HepG2 (cell line): ENCODE measurements at regions not wholly inside any gene's neighbourhood (a gene's known extent, or its start where the extent isn't known, plus 50 kb on each side); places are given as distances from the start of the nearest gene placed in this dataset.
"Not testable (repeated sequence)": the region's sequence is repeated elsewhere in the genome, so short reads cannot be mapped to it uniquely, and the experiment has no call there.

Experiments
- ATAC-seq: fragments of 200-7000 bp; cut with Tn5 transposase; 3 replicates; pipeline ENCODE4 v1.9.1; 2020; ENCODE audit warnings: mild to moderate bottlenecking, moderate library complexity
- BruUV-seq: library from RNA; stranded (reverse); fragments of 400-500 nt; replicated peaks from 2 replicates; lab custom pipeline; 2021; lab: Mats Ljungman, UMichigan
- CTCF ChIA-PET: fragments of 300-600 bp; formaldehyde crosslinking; extraction: SDS; loops from one replicate; lab custom pipeline; 2021; ENCODE audit warnings: low total read pairs, inconsistent platforms, low intra/inter-chr PET ratio; lab: Yijun Ruan, JAX
- POLR2A ChIA-PET: fragments of 350-600 bp; sonication (Branson Sonifier 250); formaldehyde crosslinking; loops from one replicate; lab custom pipeline; 2020; ENCODE audit warnings: antibody characterized with exemption, inconsistent platforms; lab: Yijun Ruan, JAX
- DNase-seq: peaks from one replicate; pipeline ENCODE4 v3.0.0-alpha.2; 2015; ENCODE audit warnings: low spot score
- FAIRE-seq: peaks from 3 replicates; lab custom pipeline; 2011; peaks lifted over from hg19 to GRCh38; lab: Jason Lieb, UNC
- H2AFZ ChIP-seq: one replicate; pipeline ENCODE4 v1.6.1; 2011; ENCODE audit warnings: low read length, inconsistent platforms
- H3K27ac ChIP-seq: fragments of 300-600 bp; 3 replicates; pipeline ENCODE4 v1.8.0; 2011; ENCODE audit warnings: mixed run types, mild to moderate bottlenecking, mixed read lengths, low read length, inconsistent platforms; ENCODE audit not compliant: insufficient read depth; ENCODE audit errors: extremely low read length
- H3K27me3 ChIP-seq, 2 experiments: fragments of 200-600 bp in 1 of 2; 2 replicates in 1 of 2; 3 replicates in 1 of 2; pipeline versions ENCODE4 v1.6.0 to v1.8.0; 2011; ENCODE audit warnings: low read length in 2 of 2, mild to moderate bottlenecking in 2 of 2, moderate library complexity in 2 of 2, inconsistent platforms in 1 of 2; ENCODE audit not compliant: insufficient read depth in 2 of 2, control insufficient read depth in 1 of 2
- H3K36me3 ChIP-seq, 2 experiments: fragments of 200-600 bp in 1 of 2; replicated peaks in 1 of 2; 2 replicates in 1 of 2; 3 replicates in 1 of 2; pipeline versions ENCODE4 v1.5.1 to v1.8.0; 2011; ENCODE audit warnings: low read length in 2 of 2, inconsistent platforms in 1 of 2; ENCODE audit not compliant: insufficient read depth in 2 of 2, control insufficient read depth in 1 of 2
- H3K4me1 ChIP-seq: 2 replicates; pipeline ENCODE4 v1.5.1; 2012; ENCODE audit warnings: low read length, inconsistent platforms; ENCODE audit not compliant: insufficient read depth
- H3K4me2 ChIP-seq: 2 replicates; pipeline ENCODE4 v1.6.0; 2011; ENCODE audit warnings: low read depth, low read length, inconsistent platforms
- H3K4me3 ChIP-seq, 3 experiments: fragments of 200-600 bp in 1 of 3; sonication (generic), shearing (Covaris generic) in 1 of 3; replicated peaks in 1 of 3; 2 replicates each; pipeline ENCODE4 v1.5.1; 2011 to 2016; ENCODE audit warnings: low read length in 3 of 3, inconsistent platforms in 2 of 3, low read depth in 2 of 3, mild to moderate bottlenecking in 2 of 3, control low read depth in 1 of 3, mixed read lengths in 1 of 3; ENCODE audit not compliant: insufficient read depth in 1 of 3
- H3K79me2 ChIP-seq: one replicate; pipeline ENCODE4 v1.6.1; 2011; ENCODE audit warnings: low read length, inconsistent platforms; ENCODE audit not compliant: insufficient read depth
- H3K9ac ChIP-seq: 2 replicates; pipeline ENCODE4 v1.6.0; 2011; ENCODE audit warnings: mild to moderate bottlenecking, low read depth, low read length, inconsistent platforms; ENCODE audit not compliant: insufficient read depth
- H3K9me3 ChIP-seq: 2 replicates; pipeline ENCODE4 v1.5.1; 2012; ENCODE audit warnings: mild to moderate bottlenecking, low read length
- H4K20me1 ChIP-seq: 2 replicates; pipeline ENCODE4 v1.6.0; 2011; ENCODE audit warnings: inconsistent platforms, mild to moderate bottlenecking, low read length, moderate library complexity; ENCODE audit not compliant: insufficient read depth
- BRF2 ChIP-seq: sonication (generic); formaldehyde crosslinking; IDR thresholded peaks from 2 replicates; pipeline ENCODE4 v1.8.1; 2022; ENCODE audit warnings: mild to moderate bottlenecking, missing genetic modification reagents
- DBP ChIP-seq: sonication (generic); formaldehyde crosslinking; IDR thresholded peaks from 2 replicates; pipeline ENCODE4 v1.4.0; 2020; ENCODE audit warnings: missing genetic modification reagents; ENCODE audit errors: not compliant biosample characterization
- DRAP1 ChIP-seq: IDR thresholded peaks from 2 replicates; pipeline ENCODE4 v1.6.1; 2016; ENCODE audit warnings: missing genetic modification reagents, missing compliant biosample characterization
- FOXO1 ChIP-seq: sonication (generic); formaldehyde crosslinking; IDR thresholded peaks from 2 replicates; pipeline ENCODE4 v1.4.0; 2020; ENCODE audit warnings: missing genetic modification reagents
- GMEB1 ChIP-seq: sonication (generic); formaldehyde crosslinking; IDR thresholded peaks from 2 replicates; pipeline ENCODE4 v1.5.1; 2020; ENCODE audit warnings: missing genetic modification reagents, mild to moderate bottlenecking, borderline replicate concordance
- HCFC1 ChIP-seq: fragments of 150-350 bp; IDR thresholded peaks from 2 replicates; pipeline ENCODE4 v1.6.1; 2014; ENCODE audit warnings: low read depth, low read length
- MEF2D ChIP-seq: sonication (generic); formaldehyde crosslinking; IDR thresholded peaks from 2 replicates; pipeline ENCODE4 v1.5.1; 2020; ENCODE audit warnings: mild to moderate bottlenecking, missing genetic modification reagents
- MEIS2 ChIP-seq: sonication (generic); formaldehyde crosslinking; IDR thresholded peaks from 2 replicates; pipeline ENCODE4 v1.9.0; 2021; ENCODE audit warnings: mild to moderate bottlenecking, missing genetic modification reagents
- NFE2L1 ChIP-seq: sonication (generic); formaldehyde crosslinking; IDR thresholded peaks from 2 replicates; pipeline ENCODE4 v1.4.0; 2020; ENCODE audit warnings: missing genetic modification reagents, mild to moderate bottlenecking, borderline replicate concordance
- NR2C2 ChIP-seq: sonication (generic); formaldehyde crosslinking; IDR thresholded peaks from 2 replicates; pipeline ENCODE4 v1.4.0; 2020; ENCODE audit warnings: missing genetic modification reagents, mild to moderate bottlenecking, moderate library complexity, borderline replicate concordance
- SMAD3 ChIP-seq: sonication (generic); formaldehyde crosslinking; IDR thresholded peaks from 2 replicates; pipeline ENCODE4 v1.4.0; 2020; ENCODE audit warnings: missing genetic modification reagents
- TFDP2 ChIP-seq: sonication (generic); formaldehyde crosslinking; IDR thresholded peaks from 2 replicates; pipeline ENCODE4 v1.4.0; 2020; ENCODE audit warnings: missing genetic modification reagents
- ZNF644 ChIP-seq: IDR thresholded peaks from 2 replicates; pipeline ENCODE4 v1.6.1; 2016; ENCODE audit warnings: low read depth
- WGBS: methylation state at CpG from one replicate; pipeline ENCODE4 v1.1.6; 2017; ENCODE audit warnings: low lambda C conversion rate; 5-methylcytosine and 5-hydroxymethylcytosine counted together
- in situ Hi-C: cut with HindIII; loops from 2 replicates; pipeline ENCODE4 v1.10.0; 2017; ENCODE audit warnings: low pct_unique_long_range_greater_than_20kb; ENCODE audit not compliant: extremely low pct_ligation_motif_present
- intact Hi-C: fragments of 100-400 bp; cut with micrococcal nuclease; formaldehyde crosslinking; loops from one replicate; pipeline ENCODE4 v1.10.0; 2022; ENCODE audit not compliant: unreplicated experiment

GRCh38 chr15:24268536-24269165 is 406.9 kb upstream of the NPAP1 start:
- H2AFZ ChIP-seq, H3K9ac ChIP-seq, ATAC-seq, CTCF ChIA-PET, H4K20me1 ChIP-seq, BruUV-seq, H3K4me2 ChIP-seq, H3K4me1 ChIP-seq, H3K27me3 ChIP-seq, intact Hi-C loops, H3K79me2 ChIP-seq, in situ Hi-C loops, DNase-seq, H3K4me3 ChIP-seq, POLR2A ChIA-PET, H3K27ac ChIP-seq, FAIRE-seq, H3K36me3 ChIP-seq: not testable (repeated sequence)
- WGBS = 10% methylated on average over 4 of the region's 7 CpGs
- H3K9me3 ChIP-seq = peaks cover 56% of the 10 kb centered on the region; the same call in 1 of the 2 replicates

- 0% methylated on average over 1 of the region's 4 CpGs for WGBS
- Histone ChIP-seq H3K4me3 (no peak overlapping the region), H3K27me3 (no peaks in the 10 kb centered on the region), H3K9me3 (peaks cover 54% of the 10 kb centered on the region; the same call in 1 of the 2 replicates), H3K9ac (no peak overlapping the region), H2AFZ (no peak overlapping the region), H3K4me1 (no peaks in the 10 kb centered on the region), H4K20me1 (no peaks in the 10 kb centered on the region), H3K36me3 (no peaks in the 10 kb centered on the region), H3K4me2 (no peak overlapping the region), H3K27ac (no peak overlapping the region), H3K79me2 (no peaks in the 10 kb centered on the region)
- intact Hi-C loops = no loop called here
- in situ Hi-C loops = no loop called here
- no TSS peak for BruUV-seq
- POLR2A ChIA-PET = no interaction called here
- no peak for ATAC-seq
- DNase-seq = no peak
- no peak for FAIRE-seq
- CTCF ChIA-PET = no interaction called here
- no peak for TF ChIP-seq NFE2L1 (CRISPR knock-in tag)
- no peak for TF ChIP-seq MEIS2 (CRISPR knock-in tag)
- TF ChIP-seq TFDP2 (CRISPR knock-in tag) = no peak
- no peak for TF ChIP-seq DRAP1
- TF ChIP-seq HCFC1 = no peak
- no peak for TF ChIP-seq GMEB1
- TF ChIP-seq SMAD3 (CRISPR knock-in tag) = no peak
- TF ChIP-seq FOXO1 (CRISPR knock-in tag) = no peak
- TF ChIP-seq MEF2D (CRISPR knock-in tag) = no peak
- TF ChIP-seq ZNF644 (CRISPR knock-in tag) = no peak
- TF ChIP-seq BRF2 (CRISPR knock-in tag) = no peak
- TF ChIP-seq DBP (CRISPR knock-in tag) = no peak
- TF ChIP-seq NR2C2 (CRISPR knock-in tag) = no peak
Measured at GRCh38 chr15:24269166-24269571, 406.4 kb upstream of the NPAP1 start.
